Natural killer cell (primary cell): ENCODE measurements at regions not wholly inside any gene's neighbourhood (a gene's known extent, or its start where the extent isn't known, plus 50 kb on each side); places are given as distances from the start of the nearest gene placed in this dataset.
"Not testable (repeated sequence)": the region's sequence is repeated elsewhere in the genome, so short reads cannot be mapped to it uniquely, and the experiment has no call there.

Source experiments
- ATAC-seq, 3 donors: fragments of 150-1000 bp in 2 of 3; fragments of 200-7000 bp in 1 of 3; cut with Tn5 transposase; 1 replicate in 1 of 3; 2 replicates in 2 of 3; pipeline ENCODE4 v1.10.0; 2021; ENCODE audit warnings: mild to moderate bottlenecking in 2 of 3, moderate library complexity in 2 of 3
- DNase-seq, 2 donors: peaks; one replicate each; pipeline versions ENCODE4 v3.0.0 to v3.0.0-alpha.2; 2013 to 2021; ENCODE audit warnings: mixed read lengths in 1 of 2
- H3K27ac ChIP-seq: one replicate; pipeline ENCODE4 v1.5.1; 2013; ENCODE audit warnings: mild to moderate bottlenecking, low read length
- H3K27me3 ChIP-seq: one replicate; pipeline ENCODE4 v1.6.1; 2013; ENCODE audit warnings: low read length; ENCODE audit not compliant: control insufficient read depth, insufficient read depth
- H3K36me3 ChIP-seq: one replicate; pipeline ENCODE4 v1.6.1; 2013; ENCODE audit warnings: low read length; ENCODE audit not compliant: control insufficient read depth, insufficient read depth
- H3K4me1 ChIP-seq: one replicate; pipeline ENCODE4 v1.6.1; 2013; ENCODE audit warnings: low read length; ENCODE audit not compliant: control insufficient read depth, insufficient read depth
- H3K4me3 ChIP-seq: one replicate; pipeline ENCODE4 v1.5.1; 2013; ENCODE audit warnings: low read length
- H3K9me3 ChIP-seq: one replicate; pipeline ENCODE4 v1.6.1; 2013; ENCODE audit warnings: low read length; ENCODE audit not compliant: control insufficient read depth, insufficient read depth
- H3K27ac Mint-ChIP-seq, 2 donors: one replicate each; pipeline ENCODE4 v1.8.0; 2022; ENCODE audit warnings: mild to moderate bottlenecking in 2 of 2, mixed read lengths in 2 of 2, moderate library complexity in 1 of 2
- H3K27me3 Mint-ChIP-seq, 2 donors: one replicate each; pipeline ENCODE4 v1.8.0; 2022; ENCODE audit warnings: low read depth in 2 of 2, mixed read lengths in 2 of 2
- H3K36me3 Mint-ChIP-seq: one replicate; pipeline ENCODE4 v1.8.0; 2022; ENCODE audit warnings: mixed read lengths
- H3K4me1 Mint-ChIP-seq, 2 donors: one replicate each; pipeline ENCODE4 v1.8.0; 2022; ENCODE audit warnings: mixed read lengths in 2 of 2
- H3K4me3 Mint-ChIP-seq: one replicate; pipeline ENCODE4 v1.8.0; 2022; ENCODE audit warnings: mild to moderate bottlenecking, moderate library complexity, mixed read lengths
- H3K9me3 Mint-ChIP-seq, 2 donors: one replicate each; pipeline ENCODE4 v1.8.0; 2022; ENCODE audit warnings: mixed read lengths in 2 of 2
- WGBS: methylation state at CpG from one replicate; pipeline ENCODE4 v1.1.7; 2013; ENCODE audit warnings: missing lambda C conversion rate; ENCODE audit not compliant: insufficient coverage; 5-methylcytosine and 5-hydroxymethylcytosine counted together
- intact Hi-C: fragments of 100-400 bp; cut with micrococcal nuclease; formaldehyde crosslinking; loops from one replicate; pipeline ENCODE4 v1.14.2; 2022
- TF ChIP-seq, protein P1 (sequence below): fragments of 200-600 bp; IDR thresholded peaks from one replicate; pipeline ENCODE4 v1.8.0; 2022; ENCODE audit warnings: antibody characterized with exemption

DNA sequence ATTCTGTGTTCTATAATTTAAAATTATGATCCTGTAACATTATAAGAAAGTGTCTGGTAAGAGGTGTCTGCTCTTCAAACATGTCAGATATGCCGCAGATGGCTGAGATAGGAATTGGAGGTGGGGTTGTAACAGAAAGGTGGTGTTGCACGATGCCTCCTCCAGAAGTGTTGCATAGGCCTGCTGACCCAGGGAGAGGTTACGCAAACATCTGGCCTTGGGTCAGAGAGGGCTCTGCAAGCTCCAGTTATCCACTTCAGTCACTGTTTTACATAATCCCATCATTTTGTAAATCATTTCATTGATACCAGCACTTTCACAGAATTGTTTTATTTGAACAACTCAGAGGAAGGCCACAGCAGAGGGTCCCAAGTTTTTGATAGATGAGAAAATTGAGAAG is 256.5 kb downstream of the OSR1 start:
- Mint-ChIP-seq H3K9me3 (peaks cover 22 to 27% of the 10 kb centered on the region in 2 donors), H3K4me3 (no peak overlapping the region), H3K27me3 (no peaks in the 10 kb centered on the region), H3K27ac (no peak overlapping the region), H3K4me1 (no peaks in the 10 kb centered on the region), H3K36me3 (peaks cover 5% of the 10 kb centered on the region)
- ATAC-seq (no peak), DNase-seq (no peak)
- no peaks in the 10 kb centered on the region for H3K27me3 ChIP-seq
- intact Hi-C loops: no loop called here
- no peaks in the 10 kb centered on the region for H3K36me3 ChIP-seq
- no peaks in the 10 kb centered on the region for H3K4me1 ChIP-seq
- peaks cover 6% of the 10 kb centered on the region for H3K9me3 ChIP-seq
- no peak overlapping the region for H3K4me3 ChIP-seq
- TF ChIP-seq, protein P1, sequence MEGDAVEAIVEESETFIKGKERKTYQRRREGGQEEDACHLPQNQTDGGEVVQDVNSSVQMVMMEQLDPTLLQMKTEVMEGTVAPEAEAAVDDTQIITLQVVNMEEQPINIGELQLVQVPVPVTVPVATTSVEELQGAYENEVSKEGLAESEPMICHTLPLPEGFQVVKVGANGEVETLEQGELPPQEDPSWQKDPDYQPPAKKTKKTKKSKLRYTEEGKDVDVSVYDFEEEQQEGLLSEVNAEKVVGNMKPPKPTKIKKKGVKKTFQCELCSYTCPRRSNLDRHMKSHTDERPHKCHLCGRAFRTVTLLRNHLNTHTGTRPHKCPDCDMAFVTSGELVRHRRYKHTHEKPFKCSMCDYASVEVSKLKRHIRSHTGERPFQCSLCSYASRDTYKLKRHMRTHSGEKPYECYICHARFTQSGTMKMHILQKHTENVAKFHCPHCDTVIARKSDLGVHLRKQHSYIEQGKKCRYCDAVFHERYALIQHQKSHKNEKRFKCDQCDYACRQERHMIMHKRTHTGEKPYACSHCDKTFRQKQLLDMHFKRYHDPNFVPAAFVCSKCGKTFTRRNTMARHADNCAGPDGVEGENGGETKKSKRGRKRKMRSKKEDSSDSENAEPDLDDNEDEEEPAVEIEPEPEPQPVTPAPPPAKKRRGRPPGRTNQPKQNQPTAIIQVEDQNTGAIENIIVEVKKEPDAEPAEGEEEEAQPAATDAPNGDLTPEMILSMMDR: no peak
- 80% methylated on average over 3 of the region's 3 CpGs for WGBS
- no peak overlapping the region for H3K27ac ChIP-seq

DNA sequence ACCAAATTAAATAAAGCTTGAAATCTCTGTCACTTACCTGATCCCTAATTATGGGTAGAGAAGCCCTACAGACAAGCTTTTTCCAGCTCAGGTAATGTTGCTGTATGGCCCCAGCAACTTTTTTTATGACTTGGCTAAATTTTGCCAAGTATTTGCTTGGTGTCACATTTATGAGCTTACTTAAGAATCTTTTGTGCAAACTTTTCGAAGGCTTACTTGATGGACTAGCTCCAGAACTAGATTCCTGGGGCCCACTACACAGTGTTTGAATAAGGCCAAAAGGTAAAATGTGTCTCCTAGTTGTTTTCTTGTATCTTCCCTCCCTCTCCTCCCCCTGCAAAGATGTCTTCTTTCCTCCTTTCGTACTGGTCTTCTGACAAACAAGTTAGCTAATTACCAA is 257.9 kb downstream of the OSR1 start:
- no peak for ATAC-seq
- Mint-ChIP-seq H3K4me1 (no peaks in the 10 kb centered on the region), H3K27ac (no peak overlapping the region), H3K9me3 (peaks cover 22 to 29% of the 10 kb centered on the region in 2 donors), H3K27me3 (no peaks in the 10 kb centered on the region), H3K4me3 (no peak overlapping the region), H3K36me3 (no peaks in the 10 kb centered on the region)
- no peaks in the 10 kb centered on the region for H3K36me3 ChIP-seq
- TF ChIP-seq, protein P1: no peak
- no peaks in the 10 kb centered on the region for H3K4me1 ChIP-seq
- H3K27me3 ChIP-seq: no peaks in the 10 kb centered on the region
- intact Hi-C loops: no loop called here
- H3K9me3 ChIP-seq: peaks cover 6% of the 10 kb centered on the region
- 88% methylated on average over 2 of the region's 2 CpGs for WGBS
- no peak overlapping the region for H3K4me3 ChIP-seq
- H3K27ac ChIP-seq: no peak overlapping the region
- DNase-seq: no peak

DNA sequence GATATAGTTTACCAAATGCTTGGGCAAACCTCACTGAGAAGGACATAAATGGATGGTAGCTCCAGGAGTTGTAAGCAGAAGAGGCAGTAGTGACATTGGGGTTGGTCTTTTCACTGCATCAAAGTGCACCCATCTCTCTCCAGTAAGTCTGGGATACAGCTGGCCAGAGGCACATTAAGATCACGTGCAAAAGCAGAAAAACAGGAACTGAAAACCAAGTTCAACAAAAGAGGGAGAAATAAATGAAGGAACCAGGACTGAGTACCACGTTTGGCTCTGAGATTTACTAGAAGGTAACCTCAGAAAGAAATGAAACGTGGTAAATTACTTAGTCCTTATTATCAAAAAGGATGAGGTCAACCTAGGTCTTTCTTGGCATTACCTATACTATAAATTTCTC is 259.2 kb downstream of the OSR1 start:
- no peak overlapping the region for H3K27ac ChIP-seq
- Mint-ChIP-seq H3K4me1 (no peaks in the 10 kb centered on the region), H3K9me3 (peaks cover 21 to 28% of the 10 kb centered on the region in 2 donors), H3K36me3 (no peaks in the 10 kb centered on the region), H3K4me3 (no peak overlapping the region), H3K27ac (no peak overlapping the region), H3K27me3 (no peaks in the 10 kb centered on the region)
- no peaks in the 10 kb centered on the region for H3K36me3 ChIP-seq
- H3K9me3 ChIP-seq: peaks cover 4% of the 10 kb centered on the region
- DNase-seq (no peak), ATAC-seq (no peak)
- WGBS: 0% methylated on average over 2 of the region's 3 CpGs
- intact Hi-C loops: no loop called here
- no peaks in the 10 kb centered on the region for H3K4me1 ChIP-seq
- no peaks in the 10 kb centered on the region for H3K27me3 ChIP-seq
- H3K4me3 ChIP-seq: no peak overlapping the region
- TF ChIP-seq, protein P1: no peak

DNA sequence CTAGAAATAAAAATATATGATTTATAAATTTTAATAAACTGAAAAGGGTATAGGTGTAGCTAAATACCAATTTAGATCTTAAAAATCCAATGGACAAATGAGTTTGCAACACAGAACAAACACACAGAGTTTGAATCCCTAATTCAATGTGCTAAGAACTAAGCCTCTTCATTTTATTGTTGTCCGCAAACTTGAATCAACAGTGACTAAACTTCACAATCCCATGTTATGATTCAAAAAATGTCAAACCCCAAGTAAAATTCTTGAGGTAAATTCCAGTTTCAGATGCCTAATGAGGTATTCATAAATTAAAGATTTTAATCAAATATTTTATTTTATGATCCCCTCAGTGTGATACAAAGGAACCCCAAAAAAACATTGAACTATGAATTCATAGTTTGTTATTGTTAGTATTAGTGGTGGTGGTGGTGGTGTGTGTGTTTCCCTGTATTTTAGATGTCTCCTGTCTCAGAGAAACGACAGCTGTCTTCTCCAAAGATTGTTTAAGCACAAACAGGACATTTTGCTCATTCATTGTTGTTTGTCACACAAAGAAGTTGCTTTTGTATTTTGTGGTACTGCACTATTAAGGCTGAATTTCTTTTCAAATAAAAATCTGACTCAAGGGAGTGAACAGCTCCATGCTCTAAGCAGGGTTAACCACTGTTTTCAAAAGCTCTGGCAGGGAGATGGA is 259.8 kb downstream of the OSR1 start:
- intact Hi-C loops: no loop called here
- Mint-ChIP-seq H3K4me3 (no peak overlapping the region), H3K9me3 (peaks cover 21 to 33% of the 10 kb centered on the region in 2 donors), H3K27me3 (no peaks in the 10 kb centered on the region), H3K36me3 (no peaks in the 10 kb centered on the region), H3K4me1 (no peaks in the 10 kb centered on the region), H3K27ac (no peak overlapping the region)
- Histone ChIP-seq H3K27ac (no peak overlapping the region), H3K9me3 (peaks cover 4% of the 10 kb centered on the region), H3K4me1 (no peaks in the 10 kb centered on the region), H3K27me3 (no peaks in the 10 kb centered on the region), H3K36me3 (no peaks in the 10 kb centered on the region), H3K4me3 (no peak overlapping the region)
- 70% methylated on average over 2 of the region's 2 CpGs for WGBS
- no peak for DNase-seq
- TF ChIP-seq, protein P1: no peak
- ATAC-seq: no peak

DNA sequence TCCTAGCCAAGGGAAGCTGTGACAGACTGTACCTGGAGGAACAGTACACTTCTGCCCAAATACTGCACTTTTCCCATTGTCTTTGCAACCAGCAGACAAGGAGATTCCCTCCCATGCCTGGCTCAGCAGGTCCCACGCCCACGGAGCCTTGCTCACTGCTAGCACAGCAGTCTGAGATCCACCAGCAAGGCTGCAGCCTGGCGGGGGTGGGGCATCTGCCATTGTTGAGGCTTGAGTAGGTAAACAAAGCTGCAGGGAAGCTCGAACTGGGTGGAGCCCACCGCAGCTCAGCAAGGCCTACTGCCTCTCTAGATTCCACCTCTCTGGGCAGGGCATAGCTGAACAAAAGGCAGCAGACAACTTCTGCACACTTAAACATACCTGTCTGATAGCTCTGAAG is 268.9 kb downstream of the OSR1 start:
- Mint-ChIP-seq H3K36me3 (peaks cover 12% of the 10 kb centered on the region), H3K9me3 (peaks cover 12 to 23% of the 10 kb centered on the region in 2 donors)
- H3K4me1 Mint-ChIP-seq, H3K27ac ChIP-seq, DNase-seq, ATAC-seq, H3K27me3 ChIP-seq, H3K27me3 Mint-ChIP-seq, H3K4me3 Mint-ChIP-seq, H3K4me1 ChIP-seq, H3K4me3 ChIP-seq, H3K36me3 ChIP-seq, intact Hi-C loops, H3K9me3 ChIP-seq, H3K27ac Mint-ChIP-seq: not testable (repeated sequence)
- WGBS: 71% methylated on average over 5 of the region's 5 CpGs
